ENCODE measurements at regions not wholly inside any gene's neighbourhood (a gene's known extent, or its start where the extent isn't known, plus 50 kb on each side); places are given as distances from the start of the nearest gene placed in this dataset.
"Not testable (repeated sequence)": the region's sequence is repeated elsewhere in the genome, so short reads cannot be mapped to it uniquely, and the experiment has no call there.

- DNase-seq, result no peak
Measured at GRCh38 chr3:171915275-171915674, 72.1 kb downstream of the TMEM212 start.

DNA sequence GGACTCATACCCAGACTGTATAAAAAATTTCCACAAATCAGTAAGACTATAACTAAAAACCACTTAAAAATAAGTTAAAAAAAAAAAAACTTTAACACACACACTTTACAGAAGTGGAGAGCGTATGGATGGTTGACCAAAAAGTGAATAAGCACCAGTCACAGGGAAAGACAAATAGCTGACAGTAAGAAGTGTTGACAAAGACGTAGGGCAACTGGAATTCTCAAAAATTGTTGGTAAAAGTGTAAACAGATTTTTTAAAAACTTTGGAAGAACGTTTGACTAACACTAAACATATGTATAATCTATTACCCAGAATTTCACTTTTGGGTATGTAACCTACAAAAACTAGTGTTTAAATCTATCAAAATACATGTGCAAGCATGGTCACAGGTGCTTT is 73.7 kb downstream of the TMEM212 start:
- no peak for DNase-seq

DNA sequence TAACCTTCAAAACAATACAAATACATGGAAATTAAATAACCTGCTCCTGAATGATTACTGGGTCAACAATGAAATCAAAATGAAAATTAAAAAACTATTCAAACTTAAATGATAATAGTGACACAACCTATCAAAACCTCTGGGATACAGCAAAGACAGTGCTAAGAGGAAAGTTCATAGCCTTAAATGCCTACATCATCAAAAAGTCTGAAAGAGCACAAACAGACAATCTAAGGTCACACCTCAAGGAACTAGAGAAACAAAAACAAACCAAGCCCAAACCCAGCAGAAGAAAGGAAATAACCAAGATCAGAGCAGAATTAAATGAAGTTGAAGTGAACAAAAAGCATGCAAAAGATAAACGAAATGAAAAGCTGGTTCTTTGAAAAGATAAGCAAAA is 79.5 kb downstream of the TMEM212 start:
- not testable (repeated sequence) for DNase-seq

- DNase-seq, result not testable (repeated sequence)
Measured at GRCh38 chr3:171923668-171924067, 80.5 kb downstream of the TMEM212 start.

- not testable (repeated sequence) for DNase-seq
Measured at GRCh38 chr3:171924864-171925263, 81.7 kb downstream of the TMEM212 start.

DNA sequence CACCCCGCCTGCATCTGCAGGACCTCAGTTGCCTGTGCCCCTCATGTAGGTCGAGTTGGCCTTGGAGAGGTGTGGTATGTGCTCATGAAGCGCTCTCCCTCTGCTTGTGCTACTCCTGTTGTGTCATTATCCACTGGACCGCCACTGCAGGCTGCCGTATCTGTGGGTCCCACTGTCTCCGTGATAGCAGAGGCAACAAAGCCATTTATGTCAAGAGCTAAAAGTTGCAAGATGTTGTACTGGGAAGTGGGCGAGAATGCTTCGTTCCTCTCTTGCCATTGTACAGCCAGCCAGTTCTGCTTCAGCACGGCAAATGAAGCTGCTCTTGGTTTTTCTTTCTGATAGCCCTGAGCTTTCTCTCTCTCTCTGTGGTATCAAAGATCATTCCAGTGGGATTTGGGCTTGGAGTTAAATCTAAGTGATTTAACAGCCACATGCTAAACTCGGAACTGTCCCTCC is 89.0 kb downstream of the TMEM212 start:
- DNase-seq, result no peak

DNA sequence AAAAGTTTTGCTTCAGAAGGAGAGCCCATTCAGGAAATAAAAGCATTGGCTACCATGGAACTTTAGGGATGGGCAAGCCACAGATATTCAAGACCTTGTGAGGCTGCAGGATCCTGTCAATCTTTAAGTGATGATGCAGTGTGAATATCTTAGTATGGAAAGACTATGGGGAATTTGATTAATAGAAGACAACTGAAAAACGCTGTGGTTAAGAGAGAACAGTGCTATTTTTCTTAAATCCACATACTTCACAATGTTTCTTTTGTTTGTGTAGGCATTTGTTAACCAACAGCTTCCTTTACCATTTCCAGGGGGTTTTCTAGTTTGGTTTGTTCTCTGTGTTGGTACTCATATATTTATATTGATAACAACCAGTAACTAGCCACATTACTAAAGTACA is 90.3 kb downstream of the TMEM212 start:
- no peak for DNase-seq

- no peak for DNase-seq
Measured at GRCh38 chr3:171935261-171936123, 92.3 kb downstream of the TMEM212 start.

- DNase-seq, result no peak
Measured at GRCh38 chr3:171936191-171936841, 93.2 kb downstream of the TMEM212 start.

GRCh38 chr3:171939578-171939977 is 96.4 kb downstream of the TMEM212 start:
- DNase-seq, result no peak

- no peak for DNase-seq
Measured at GRCh38 chr3:171940151-171940649, 97.1 kb downstream of the TMEM212 start.

DNA sequence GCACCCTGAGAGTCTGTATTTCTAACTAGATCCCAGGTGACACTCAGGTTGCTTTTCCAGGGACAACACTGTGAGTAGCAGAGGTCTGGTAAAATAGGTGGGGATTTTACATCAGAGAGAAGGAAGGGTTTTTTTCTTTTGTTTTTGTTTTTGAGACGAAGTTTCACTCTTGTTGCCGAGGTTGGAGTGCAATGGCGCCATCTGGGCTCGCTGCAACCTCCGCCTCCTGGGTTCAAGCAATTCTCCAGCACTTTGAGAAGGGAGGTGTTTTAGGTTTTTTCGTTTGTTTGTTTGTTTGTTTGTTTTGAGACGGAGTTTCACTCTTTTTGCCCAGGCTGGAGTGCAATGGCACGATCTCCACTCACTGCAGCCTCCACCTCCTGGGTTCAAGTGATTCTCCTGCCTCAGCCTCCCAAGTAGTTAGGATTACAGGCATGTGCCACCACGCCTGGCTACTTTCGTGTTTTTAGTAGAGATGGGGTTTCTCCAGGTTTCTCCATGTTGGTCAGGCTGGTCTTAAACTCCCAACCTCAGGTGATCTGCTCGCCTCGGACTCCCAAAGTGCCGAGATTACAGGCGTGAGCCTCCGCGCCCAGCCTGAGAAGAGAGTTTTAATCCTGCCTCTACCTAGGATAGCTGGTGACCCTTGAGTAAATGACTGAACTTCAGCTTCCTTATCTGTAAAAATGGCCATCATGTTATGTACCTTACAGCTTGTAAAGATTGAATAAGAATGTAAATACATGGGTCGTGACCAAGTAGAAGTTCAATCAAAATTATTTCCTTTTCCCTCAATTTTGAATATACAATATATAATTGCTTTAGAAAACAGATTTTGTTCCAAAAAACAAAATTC is 95.9 kb upstream of the FNDC3B start:
- DNase-seq, result no peak

DNA sequence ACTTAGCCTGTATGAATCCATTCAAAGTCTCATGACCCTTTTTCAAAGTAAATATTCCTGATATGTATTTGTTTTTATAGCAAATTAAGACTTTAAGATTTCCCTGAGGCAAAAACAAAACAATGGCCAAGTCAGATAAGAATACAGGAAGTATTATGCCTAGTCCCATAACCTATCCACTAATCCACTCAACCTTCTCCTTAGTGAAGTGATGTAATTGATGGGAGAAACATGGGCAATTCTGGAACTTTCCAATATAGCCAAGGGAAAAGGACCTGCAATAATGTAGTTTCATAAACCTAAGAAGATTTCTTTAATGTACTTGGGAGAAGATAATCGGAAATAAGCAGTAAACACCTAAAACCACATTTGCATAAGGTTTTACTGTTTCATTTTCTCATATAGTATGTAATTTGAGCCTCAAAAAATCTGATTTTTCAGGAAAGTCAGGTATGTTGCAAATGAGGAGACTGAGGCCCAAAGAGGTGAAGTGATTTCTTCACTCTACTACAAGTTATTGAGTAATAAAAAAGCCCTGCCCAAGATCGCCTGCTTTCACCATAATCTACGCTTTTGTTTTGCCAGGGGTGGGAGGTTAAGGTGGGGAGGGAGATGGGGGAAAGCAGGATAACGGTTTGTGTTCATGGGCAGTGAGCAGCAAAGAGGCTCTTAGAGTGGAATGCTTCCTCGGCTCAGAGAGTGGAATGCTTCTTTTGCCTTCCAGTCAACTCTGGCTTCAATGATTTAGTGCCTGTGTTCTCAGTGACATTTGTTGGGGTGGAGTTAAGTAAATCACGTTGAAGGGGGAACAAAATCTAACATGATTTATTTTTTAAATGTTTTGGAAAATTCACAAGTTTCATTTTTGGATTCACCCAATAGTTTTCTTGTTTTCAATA is 95.0 kb upstream of the FNDC3B start:
- no peak for DNase-seq

GRCh38 chr3:171948674-171949073 is 90.7 kb upstream of the FNDC3B start:
- no peak for DNase-seq

DNA sequence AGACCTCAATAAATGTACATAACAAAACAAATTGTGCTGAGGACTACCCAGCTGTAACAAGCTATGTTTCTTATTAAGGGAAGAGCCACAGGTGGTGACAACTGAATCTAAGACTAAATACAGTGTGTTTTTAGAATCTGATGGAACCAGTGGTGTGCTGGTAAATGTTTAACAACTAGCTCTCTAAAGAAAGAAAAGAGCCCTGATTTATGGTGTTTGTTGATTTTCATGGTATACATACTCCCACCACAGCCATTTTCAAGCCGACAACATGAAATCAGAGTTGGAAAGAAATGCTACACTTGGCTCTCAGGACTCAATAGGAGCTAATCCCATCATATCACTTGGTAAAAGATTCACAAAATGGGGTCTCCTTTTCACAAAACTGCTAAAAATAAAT is 89.8 kb upstream of the FNDC3B start:
- no peak for DNase-seq

DNA sequence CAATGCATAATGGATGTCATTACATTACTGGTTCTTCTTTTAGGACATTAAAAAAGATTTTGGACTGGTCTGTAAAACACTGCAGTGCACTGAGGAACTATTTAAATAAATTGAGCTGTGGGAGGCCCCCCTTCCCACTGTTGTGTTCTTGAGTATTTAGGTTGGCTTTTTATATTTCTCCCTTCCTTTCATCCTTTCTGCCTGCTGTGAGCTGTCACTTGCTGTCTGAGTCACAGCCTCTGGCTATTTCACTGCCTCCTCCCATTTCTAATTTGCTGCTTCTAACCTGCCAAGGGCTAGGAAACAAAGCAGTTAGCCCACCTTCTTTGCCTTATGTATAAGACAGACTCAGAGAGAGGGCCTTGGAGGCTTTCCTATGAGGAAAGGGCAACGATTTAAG is 89.0 kb upstream of the FNDC3B start:
- DNase-seq, result no peak

GRCh38 chr3:171951597-171951996 is 87.8 kb upstream of the FNDC3B start:
- DNase-seq, result no peak

DNA sequence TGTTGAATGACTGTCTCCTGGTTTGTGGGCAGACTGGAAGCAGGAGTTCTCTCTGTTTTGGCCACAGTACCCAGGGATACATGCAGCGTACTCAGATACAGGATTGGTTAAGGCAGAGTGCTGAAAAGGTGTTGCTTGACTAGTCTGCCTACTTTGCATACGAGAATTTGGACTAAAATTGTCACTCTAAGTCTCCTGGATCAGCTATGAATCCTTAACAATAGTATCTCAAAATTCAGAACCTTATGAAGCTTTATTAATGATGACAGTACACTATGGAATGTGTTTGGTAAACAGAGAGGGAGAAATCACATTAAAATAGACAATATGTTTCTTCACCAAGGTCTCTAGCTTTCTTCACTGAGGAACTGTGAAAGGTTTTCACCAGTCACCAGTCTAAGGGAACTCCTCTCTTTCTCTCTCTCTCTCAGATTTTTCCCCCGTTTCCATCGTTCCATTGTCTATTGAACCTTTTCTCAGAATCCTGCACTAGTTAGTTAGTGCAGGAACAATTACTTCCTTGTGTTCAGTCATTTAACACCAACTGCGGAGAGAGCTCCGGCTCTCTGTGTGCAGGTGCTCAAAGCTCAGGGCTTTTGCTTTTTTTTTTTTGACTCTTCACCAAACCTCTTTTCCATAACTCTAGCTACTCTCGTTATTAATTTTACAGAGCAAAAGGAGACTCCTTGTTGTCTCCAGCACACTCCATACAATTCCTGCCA is 85.9 kb upstream of the FNDC3B start:
- DNase-seq, result no peak

- DNase-seq, result no peak
Measured at GRCh38 chr3:171954690-171955383, 84.5 kb upstream of the FNDC3B start.
